GM21529 (cell line): ENCODE measurements at regions not wholly inside any gene's neighbourhood (a gene's known extent, or its start where the extent isn't known, plus 50 kb on each side); places are given as distances from the start of the nearest gene placed in this dataset.
A peak's percentile ranks its signal among the peaks of the same experiment; 100 is the strongest.
"Not testable (repeated sequence)": the region's sequence is repeated elsewhere in the genome, so short reads cannot be mapped to it uniquely, and the experiment has no call there.

Experiments used
- ATAC-seq: cut with Tn5 transposase; IDR thresholded peaks from one replicate; pipeline ENCODE4 v1.9.1; 2021; ENCODE audit not compliant: unreplicated experiment

DNA sequence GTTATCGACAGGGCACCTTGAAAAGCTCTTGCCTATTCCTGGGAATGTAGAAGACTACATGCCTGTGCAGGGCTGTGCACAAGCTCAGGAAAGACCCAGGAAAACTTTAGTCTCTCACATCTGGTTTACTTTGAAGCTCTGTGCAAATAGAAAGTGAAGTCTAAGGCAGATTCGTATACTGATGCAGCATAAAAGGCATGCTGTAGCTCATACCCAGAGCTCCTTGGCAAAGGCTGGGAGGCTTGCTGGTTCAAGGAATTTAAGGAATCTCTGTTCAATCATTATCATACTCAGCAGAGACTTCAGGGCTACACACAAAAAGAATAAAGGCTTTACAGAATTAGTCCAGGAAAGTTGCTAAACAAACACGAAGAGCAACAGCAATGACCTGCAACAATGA, 192.0 kb downstream of the OTUD1 start:
- no peak for ATAC-seq

DNA sequence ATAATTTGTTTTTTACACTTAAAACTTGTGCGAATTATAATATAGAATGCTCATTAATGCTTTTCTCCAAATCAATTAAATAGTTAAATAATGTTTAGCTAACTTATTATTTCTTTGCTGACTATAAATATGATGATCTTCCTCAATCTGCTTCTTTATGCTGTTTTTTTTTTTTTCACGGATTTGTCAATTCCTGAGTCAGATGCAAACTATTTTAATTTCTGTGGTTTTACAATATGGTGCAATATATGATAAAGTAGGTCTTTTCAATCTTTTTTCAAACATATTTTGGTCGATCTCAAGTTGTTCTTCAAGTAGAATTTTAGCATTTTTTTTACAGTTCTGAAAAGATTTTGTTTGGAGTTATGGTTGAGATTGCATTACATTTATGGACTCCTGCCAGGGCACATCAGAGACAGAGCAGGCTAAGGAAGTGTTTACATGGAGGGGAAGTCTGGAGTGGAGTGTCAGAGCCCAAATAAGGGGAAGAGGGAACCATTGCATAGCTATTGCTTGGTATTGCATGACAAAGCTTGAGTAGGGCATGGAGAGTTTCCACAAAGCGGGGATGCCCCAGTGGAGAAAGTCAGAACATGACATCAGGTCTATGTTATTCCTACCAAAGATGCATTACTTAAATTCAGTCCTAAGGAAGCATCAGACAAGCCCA, 204.4 kb downstream of the OTUD1 start:
- ATAC-seq = no peak

DNA sequence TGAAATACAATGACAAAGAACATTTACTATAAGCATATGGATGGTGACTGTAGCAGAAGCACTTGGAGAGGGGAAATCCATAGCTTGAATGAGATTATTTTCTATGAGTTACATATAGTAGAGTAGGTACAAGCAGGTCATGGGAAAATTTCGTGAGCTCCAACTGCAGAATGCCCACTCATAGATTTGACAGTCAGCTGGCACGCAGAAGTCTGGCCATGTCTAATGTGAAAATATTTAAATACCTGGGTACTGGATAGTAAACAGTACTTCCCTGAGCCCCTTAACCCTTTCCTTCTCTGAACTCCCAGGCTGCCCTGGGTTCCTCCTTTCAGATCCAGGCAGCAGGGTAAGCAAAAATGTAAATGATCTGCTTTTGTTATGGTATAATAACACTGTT, 209.7 kb downstream of the OTUD1 start:
- ATAC-seq = no peak

DNA sequence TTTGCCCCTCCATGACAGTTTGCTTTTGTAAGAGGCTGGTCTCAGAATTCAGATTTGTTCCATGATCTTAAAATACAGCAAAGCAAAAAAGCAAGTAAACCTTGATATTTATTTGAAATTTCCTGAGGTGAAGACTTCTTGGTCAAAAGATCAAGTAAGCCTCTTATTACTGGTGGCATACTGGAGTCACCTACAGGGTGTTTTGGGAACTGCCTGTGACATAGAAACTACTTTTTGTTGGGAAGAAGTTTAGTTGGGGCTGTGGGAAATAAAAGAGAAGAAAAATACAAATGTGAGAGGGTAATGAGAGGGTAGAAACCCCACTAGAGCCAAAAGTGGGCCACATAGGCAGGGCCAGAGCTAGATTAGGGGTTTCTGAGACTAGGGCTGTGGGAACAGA, 217.9 kb downstream of the OTUD1 start:
- ATAC-seq = no peak

DNA sequence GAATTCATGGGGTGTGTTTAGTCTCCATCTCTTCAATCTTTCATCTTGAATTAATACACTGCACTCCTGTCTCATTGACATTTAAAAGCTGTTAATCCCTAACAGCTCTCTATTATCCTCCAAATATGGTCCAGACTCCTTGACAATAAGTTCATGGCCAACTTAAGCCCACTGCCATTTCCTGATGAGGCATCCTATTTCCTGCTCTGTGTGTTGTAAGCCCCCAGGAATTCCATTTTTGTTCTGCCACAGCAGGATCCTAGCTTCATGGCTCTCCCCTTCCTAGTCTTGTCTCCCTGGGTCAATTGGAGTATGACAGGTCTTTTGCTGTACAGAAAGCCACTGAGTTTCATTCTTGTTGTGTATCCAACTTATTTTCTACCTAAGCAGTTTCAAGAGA, 218.8 kb downstream of the OTUD1 start:
- ATAC-seq = no peak

DNA sequence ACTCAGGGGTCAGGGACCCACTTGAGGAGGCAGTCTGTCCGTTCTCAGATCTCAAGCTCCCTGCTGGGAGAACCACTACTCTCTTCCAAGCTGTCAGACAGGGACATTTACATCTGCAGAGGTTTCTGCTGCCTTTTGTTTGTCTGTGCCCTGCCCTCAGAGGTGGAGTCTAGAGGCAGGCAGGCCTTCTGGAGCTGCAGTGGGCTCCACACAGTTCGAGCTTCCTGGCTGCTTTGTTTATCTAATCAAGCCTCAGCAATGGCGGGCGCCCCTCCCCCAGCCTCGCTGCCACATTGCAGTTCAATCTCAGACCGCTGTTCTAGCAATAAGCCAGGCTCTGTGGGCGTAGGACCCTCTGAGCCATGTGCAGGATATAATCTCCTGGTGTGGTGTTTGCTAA, 233.0 kb downstream of the OTUD1 start:
- ATAC-seq = not testable (repeated sequence)

DNA sequence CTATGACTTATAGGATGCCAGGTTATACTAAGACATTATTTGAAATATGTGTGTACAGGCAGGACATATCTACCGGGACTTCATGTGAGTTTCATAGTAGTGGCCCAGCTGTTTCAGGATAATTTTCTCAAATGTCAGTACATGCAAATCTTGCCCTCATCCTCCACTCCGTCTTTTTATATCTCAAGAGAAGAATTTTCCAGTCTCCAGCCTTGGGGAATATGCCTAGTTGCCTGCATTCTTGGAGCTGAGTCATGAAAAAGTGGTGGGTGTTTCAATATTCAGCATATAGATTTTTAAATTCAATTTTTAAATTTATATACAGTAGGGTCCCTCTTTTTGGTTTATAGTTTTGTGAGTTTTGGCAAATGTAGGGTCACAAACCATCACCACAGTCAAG, 236.7 kb downstream of the OTUD1 start:
- no peak for ATAC-seq

DNA sequence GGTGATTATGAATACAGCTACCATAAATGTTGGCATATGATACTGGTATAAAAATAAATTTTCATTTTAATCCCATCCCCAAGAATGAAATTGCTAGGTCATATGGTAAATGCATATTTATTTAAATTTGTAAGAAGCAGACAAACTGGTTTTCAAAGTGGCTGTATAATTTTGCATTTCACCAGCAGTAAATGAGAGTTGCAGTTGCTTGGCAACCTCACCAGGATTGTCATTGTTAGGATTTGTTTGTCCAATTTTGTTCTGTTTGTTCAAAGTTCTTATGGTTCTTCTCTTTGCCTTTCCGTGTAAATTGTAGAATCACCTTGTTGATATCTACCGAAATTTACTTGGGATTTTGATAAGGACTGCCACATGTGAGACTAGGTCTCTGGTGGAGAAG, 237.4 kb downstream of the OTUD1 start:
- ATAC-seq = no peak

DNA sequence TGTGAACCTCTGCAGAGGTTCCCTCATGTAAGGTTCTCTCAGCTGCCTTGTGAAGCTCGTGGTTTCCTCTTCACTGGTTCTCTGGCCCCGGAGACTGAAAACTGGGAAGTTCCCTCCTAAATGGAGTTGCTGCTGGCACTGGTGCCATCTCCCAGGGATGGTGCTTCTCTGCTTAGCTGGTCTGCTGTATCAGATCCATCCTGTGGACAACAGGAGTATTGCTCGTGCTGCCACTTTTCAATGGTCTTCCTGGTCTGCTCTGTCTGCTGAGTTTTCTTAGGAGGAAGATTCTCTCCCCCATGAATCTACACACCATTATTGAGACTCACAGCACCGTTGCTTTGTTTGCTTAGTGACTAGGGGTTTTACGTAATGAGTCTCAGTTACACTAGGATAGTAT, 247.8 kb downstream of the OTUD1 start:
- ATAC-seq = no peak

DNA sequence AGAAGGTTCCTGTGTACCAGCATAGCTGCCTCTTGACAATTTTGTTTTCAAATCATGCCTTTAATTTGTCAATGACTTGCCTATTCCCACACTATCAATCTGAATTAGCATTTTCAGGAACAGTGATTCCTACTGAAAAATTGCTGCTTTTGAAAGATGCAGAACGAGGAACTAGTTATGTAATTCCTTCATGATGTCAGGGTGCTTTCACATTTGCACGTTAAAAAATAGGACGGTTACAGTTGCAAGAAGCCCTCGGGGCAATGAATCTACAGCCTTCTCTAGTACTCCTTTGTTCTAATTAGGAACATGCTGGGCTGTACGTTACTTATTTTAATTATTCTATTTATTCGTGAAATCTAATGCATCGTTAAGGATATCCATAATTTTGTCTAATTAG, 253.9 kb downstream of the OTUD1 start:
- ATAC-seq = no peak

DNA sequence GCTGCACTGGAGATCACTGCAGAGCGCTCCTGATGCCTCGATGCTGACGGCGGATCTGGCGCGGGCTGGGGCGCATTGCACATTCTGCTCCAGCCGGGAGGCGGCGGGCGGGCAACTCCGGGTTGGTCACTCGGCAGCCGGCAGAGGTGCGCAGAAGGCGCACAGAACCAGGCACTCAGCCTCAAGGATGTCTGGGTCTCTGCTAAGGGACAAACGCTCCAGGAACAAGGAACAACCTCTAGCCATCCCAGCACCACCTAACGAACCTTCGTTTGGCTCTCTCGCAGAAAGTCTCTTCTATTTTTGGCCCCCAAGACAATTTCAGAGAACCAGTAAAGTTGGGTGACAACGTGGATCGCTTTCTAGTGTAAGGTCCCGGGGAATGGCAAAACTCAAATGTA, 254.6 kb downstream of the OTUD1 start:
- ATAC-seq = no peak

DNA sequence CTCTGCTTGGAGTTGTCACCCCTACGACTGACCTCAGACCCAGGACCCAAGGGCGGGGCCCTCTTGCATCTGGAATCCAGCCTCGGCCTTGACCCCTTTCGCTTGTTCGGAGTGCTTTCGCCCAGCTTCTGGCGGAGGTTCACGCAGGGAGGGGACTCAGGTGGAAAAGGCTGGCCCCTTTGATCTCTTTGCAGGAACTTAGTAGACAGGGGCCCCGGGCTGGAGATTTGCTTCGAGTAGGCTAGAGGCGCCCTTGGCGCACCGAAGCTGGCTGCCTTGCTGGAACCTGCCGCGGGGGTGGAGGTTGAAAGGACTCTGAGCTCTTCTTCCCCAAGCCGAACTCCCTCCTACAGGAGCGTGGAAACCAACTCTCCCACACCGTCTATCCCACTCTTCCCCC, 255.1 kb downstream of the OTUD1 start:
- ATAC-seq = no peak

DNA sequence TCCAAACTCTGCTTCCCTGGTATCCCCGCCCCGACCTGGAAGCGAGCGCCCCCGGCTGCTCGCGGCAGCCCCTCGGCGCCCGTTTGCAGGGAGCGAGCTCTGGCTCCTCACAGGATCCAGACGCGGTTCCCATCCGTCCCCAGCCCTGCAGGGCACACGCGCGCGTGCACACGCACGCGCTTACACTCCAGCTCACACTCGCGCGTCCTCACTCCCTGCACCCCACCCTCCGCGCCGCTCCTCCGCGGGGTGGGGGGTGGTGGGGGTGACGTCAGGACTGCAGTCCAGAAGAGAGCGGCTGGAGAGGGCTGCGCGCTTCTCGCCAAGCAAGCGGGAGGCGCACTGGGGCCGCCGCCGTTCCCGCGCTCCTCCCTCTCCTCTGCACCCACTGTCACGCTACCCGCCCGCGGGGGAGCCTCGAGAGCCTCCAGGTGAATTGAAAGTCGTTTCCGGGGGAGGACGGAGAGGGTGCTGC, 255.6 kb downstream of the OTUD1 start:
- no peak for ATAC-seq

DNA sequence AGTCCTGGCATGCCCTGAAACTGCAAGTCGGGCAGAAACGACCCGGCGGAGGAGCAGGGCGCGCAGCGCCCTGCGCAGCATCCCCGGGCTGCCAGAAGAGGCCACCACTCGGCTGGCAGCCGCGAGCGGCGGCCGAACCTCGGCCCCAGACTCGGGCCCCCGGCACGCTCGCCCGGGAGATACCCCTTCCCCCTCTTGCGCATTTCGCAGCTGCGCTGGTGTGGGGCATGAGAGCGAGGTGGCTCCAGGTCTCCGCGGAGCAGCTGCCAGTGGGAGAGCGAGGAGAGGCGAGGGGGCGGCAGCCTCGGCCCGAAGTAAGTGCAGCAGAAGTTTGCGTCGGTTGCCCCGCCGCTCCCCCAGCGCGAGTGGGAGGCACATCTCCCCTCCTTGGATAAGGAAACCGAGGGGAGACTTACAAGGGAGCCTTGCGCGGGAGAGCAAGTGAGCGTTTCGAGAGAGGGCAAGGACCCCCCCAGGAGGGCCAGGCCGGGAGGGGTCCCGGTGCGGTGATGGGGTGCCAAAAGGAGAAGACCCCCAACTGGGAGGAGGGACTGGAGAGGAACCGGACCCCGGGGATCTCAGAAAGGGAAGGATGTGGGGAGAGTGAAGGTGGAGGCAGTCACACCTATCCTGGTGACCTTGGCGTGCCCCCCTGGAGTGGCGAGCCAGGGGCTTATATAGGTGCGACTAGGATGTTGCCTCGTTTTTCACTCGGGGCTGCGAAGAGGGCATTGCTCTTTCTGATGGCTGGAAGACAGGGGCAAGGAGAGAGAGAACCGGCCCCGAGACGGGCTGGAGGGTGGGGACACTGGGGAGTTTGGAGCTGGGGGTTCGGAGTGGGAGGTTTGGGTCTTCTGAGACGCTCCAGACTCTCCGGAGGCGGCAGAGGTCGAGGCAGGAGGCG, 256.3 kb downstream of the OTUD1 start:
- no peak for ATAC-seq

DNA sequence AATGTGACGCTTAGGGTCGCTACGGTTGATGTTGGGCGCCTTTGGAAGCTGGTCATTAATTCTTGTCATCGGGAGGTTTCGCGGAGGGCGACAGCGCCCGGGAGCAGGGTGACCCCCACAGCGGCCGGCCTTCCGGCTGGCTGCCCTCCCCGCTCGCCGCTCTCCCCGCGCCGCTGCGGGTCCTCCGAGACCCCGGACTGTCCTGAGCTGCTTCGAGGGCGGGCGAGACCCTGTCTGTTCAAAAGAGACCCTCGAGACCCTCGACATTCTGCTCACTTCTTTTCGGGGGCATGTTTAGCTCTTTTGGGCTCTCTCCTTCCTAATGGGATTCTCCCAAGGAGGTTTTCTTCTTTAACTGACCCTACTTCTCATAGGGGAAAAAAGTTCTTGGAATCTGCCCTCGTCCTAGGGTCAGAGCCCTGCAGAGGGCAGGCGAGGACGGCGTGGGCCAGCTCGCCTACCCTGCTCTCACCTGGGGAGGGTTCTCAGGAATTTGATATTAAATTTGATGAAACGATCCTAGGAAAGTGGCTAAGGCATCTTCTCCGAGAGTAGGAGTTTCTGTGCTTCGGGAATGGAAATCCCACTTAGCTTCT, 257.0 kb downstream of the OTUD1 start:
- no peak for ATAC-seq

DNA sequence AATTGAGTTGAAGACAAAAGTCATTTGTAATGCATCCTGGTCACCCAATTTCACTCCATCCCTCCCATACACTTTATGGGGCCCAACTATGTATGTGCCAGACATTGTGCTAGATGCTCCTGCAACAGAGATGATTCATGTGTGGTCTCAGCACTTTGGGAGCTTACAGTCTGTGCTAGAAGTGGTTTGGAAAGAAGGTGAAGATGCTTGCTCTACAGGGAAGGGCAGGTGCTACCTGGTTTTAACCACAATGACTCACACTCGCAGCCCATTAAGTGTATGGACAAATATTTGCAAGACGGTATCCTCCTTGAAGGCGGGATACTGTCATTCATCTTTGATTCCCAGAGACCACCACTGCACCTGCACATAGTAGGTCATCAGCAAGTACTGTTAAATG, 257.6 kb downstream of the OTUD1 start:
- ATAC-seq = no peak

DNA sequence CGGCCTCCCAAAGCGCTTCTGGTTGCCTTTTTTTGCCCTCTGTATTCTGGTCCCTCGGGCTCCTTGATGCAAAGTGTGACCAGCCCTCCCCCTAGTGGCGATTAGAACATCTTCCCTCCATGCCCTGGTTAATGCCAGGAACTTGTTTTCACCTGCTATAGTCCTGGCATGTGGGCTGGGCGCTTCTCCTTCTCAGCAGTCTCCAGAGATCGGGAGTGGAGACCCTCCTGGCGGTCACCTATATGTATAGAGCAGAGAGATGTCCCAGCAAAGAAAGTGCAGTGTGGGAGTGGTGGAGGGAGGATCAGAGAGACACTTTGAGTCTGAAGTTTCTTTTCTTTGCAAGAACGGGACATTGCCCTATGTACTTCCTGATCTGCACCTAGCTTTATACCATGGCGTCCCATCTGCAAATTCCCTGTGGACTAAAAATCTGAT, 264.1 kb downstream of the OTUD1 start:
- ATAC-seq = peak; percentile 95

DNA sequence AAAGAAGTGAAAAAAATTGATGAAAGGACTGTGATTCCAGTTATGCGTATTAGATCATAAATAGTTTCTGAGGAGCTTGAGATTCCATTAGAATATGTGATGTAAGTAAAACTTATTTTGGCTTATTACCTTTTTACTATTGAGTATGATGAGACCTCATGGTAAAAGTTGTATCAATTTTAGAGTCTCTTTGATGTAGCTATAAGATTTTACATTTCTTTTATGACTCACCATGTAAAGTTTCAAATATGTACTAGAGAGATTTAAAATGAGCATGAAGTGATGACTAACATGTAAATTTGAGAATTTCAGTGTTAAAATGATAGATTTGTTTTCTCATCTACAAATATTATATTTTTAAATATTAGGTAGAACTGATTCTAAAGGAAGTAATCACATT, 276.5 kb downstream of the OTUD1 start:
- no peak for ATAC-seq

DNA sequence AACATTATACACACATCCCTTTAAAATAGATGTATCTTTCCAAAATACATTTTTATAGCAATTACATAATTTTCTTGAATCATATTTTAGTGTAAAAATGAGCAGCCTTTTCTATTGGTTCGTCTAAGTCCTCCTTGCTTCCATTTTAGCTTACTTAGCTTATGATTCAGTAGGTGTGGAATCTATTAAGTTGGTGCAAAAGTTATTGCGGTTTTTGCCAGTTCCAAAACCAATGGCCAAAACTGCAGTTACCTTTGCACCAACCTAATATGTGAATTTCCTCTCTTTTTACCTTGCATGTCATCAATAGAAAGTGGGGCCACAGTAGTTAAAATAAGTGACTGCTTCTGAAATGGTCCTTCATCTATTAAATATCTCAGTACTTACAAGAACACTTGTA, 279.0 kb downstream of the OTUD1 start:
- ATAC-seq = no peak

DNA sequence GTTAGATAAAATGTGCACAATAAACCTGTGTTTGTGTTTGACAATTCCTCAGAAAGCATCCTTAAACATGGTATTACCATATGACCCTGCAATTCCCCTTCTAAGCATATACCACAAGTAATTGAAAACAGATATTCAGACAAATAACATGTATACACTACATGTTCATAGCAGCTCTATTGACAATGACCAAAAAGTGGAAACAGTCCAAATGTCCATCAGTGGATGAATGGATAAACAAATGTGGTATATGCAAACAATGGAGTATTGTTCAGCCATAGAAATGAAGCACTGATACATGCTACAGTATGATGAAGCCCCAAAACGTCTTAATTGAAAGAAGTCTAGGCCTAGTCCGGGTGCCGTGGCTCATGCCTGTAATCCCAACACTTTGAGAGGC, 280.1 kb downstream of the OTUD1 start:
- no peak for ATAC-seq

DNA sequence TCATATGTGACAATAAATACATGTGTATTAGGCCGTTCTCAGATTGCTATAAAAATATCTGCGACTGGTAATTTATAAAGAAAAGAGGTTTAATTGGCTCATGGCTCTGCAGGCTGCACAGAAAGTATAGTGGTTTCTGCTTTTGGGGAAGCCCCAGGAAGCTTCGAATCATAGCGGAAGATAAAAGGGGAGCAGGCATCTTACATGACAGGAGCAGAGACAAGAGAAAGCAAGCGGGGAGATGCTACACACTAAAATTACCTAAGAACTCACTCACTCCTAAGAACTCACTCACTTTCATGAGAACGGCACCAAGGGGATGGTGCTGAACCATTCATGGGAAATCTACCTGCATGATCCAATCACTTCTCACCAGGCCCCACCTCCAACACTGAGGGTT, 284.9 kb downstream of the OTUD1 start:
- no peak for ATAC-seq

DNA sequence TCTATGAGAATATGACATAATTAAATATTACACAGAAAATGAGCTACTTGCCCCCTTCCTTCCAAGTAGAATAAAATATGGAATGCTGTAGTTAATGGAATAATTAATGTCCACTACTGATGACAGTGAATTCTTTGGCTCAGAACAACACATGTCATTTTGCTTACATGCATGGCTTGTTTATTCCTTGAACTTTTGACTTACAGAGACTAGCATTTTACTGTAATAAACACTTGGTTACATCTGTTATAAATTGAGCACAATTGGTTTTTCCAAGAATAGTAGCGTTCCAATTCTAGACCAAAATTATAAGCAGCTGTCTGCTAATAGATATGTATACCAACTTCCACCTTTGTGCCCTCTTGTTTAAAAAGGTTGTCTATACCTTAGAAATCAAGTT, 286.7 kb downstream of the OTUD1 start:
- no peak for ATAC-seq
